Testis (tissue), 2 donors: ENCODE measurements at regions not wholly inside any gene's neighbourhood (a gene's known extent, or its start where the extent isn't known, plus 50 kb on each side); places are given as distances from the start of the nearest gene placed in this dataset.

Source experiments
- DNase-seq: peaks from one replicate; pipeline ENCODE4 v3.0.0-alpha.2; 2019
- H3K27ac ChIP-seq, 2 donors: fragments of 200-600 bp; sonication (generic); one replicate each; pipeline ENCODE4 v1.5.1; 2019
- H3K27me3 ChIP-seq: fragments of 200-600 bp; sonication (generic); one replicate; pipeline ENCODE4 v1.5.1; 2019
- H3K36me3 ChIP-seq: fragments of 200-600 bp; sonication (generic); one replicate; pipeline ENCODE4 v1.5.1; 2017; ENCODE audit warnings: low read depth; ENCODE audit errors: missing control alignments
- H3K4me1 ChIP-seq: fragments of 200-600 bp; sonication (generic); one replicate; pipeline ENCODE4 v1.5.1; 2019
- H3K4me3 ChIP-seq, 2 donors: fragments of 200-600 bp; sonication (generic); one replicate each; pipeline ENCODE4 v1.5.1; 2017 to 2019
- H3K9me3 ChIP-seq: fragments of 200-600 bp; sonication (generic); one replicate; pipeline ENCODE4 v1.5.1; 2017
- POLR2A ChIP-seq: fragments of 450-650 bp; IDR thresholded peaks from one replicate; pipeline ENCODE4 v1.6.1; 2017; ENCODE audit warnings: antibody characterized with exemption, mild to moderate bottlenecking, moderate library complexity
- WGBS, 2 donors: methylation state at CpG; one replicate each; pipeline ENCODE4 v1.1.5; 2018; 5-methylcytosine and 5-hydroxymethylcytosine counted together
- intact Hi-C: fragments of 100-400 bp; cut with DNase I; formaldehyde crosslinking; loops from one replicate; pipeline ENCODE4 v1.15.1; 2023; ENCODE audit warnings: low total_unique reads
- TF ChIP-seq, protein P1 (sequence below), 3 experiments: fragments of 450-650 bp in 2 of 3; fragments of 200-600 bp in 1 of 3; sonication (generic) in 1 of 3; IDR thresholded peaks; one replicate each; pipeline ENCODE4 v1.5.1; 2016 to 2019; ENCODE audit warnings: antibody characterized with exemption in 3 of 3, mild to moderate bottlenecking in 2 of 3, moderate library complexity in 1 of 3

DNA sequence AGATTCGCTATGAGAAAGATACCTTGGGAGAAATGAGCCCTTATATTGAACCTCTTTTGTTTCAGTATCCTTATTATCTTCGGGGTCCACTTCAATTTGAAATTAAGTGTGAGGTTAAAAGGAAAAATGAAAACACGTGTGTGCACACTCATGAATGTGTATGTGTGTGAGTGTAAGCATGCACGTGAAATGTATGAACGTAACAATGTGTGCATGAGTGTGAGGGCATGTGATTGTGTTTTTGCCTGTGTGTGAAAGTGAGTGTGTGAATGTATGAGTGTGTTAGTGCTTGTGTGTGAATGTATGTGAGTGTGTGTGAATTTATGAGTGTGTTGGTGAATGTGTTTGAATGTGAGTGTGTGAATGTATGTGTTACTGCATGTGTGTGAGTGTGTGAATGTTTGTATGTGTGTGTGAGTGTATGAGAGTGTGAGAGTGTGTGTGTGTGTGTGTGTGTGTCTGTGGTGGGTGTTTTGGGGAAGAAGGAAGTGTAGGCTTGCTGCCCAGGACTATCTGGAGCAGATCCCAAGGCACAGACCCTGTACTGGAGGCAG lies 224.0 kb upstream of the CDH13 start:
- Histone ChIP-seq H3K36me3 (no peaks in the 10 kb centered on the region), H3K4me1 (no peaks in the 10 kb centered on the region), H3K9me3 (no peaks in the 10 kb centered on the region), H3K27me3 (no peaks in the 10 kb centered on the region), H3K4me3 (no peak overlapping the region), H3K27ac (no peak overlapping the region)
- intact Hi-C loops = no loop called here
- no peak for DNase-seq
- 85 to 95% methylated on average over 5 of the region's 5 CpGs for WGBS, 2 donors
- TF ChIP-seq POLR2A = no peak
- TF ChIP-seq, protein P1, sequence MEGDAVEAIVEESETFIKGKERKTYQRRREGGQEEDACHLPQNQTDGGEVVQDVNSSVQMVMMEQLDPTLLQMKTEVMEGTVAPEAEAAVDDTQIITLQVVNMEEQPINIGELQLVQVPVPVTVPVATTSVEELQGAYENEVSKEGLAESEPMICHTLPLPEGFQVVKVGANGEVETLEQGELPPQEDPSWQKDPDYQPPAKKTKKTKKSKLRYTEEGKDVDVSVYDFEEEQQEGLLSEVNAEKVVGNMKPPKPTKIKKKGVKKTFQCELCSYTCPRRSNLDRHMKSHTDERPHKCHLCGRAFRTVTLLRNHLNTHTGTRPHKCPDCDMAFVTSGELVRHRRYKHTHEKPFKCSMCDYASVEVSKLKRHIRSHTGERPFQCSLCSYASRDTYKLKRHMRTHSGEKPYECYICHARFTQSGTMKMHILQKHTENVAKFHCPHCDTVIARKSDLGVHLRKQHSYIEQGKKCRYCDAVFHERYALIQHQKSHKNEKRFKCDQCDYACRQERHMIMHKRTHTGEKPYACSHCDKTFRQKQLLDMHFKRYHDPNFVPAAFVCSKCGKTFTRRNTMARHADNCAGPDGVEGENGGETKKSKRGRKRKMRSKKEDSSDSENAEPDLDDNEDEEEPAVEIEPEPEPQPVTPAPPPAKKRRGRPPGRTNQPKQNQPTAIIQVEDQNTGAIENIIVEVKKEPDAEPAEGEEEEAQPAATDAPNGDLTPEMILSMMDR (IDR thresholded peaks at IDR 0.05) = no peak

GRCh38 chr16:82400046-82400445 lies 226.7 kb upstream of the CDH13 start:
- no peak for DNase-seq
- no peaks in the 10 kb centered on the region for H3K27me3 ChIP-seq
- H3K4me3 ChIP-seq = no peak overlapping the region
- TF ChIP-seq POLR2A = no peak
- TF ChIP-seq, protein P1 (IDR thresholded peaks at IDR 0.05) = no peak
- 70% methylated on average over 8 of the region's 8 CpGs for WGBS, 2 donors
- no peak overlapping the region for H3K27ac ChIP-seq
- intact Hi-C loops = no loop called here
- H3K9me3 ChIP-seq = no peaks in the 10 kb centered on the region
- H3K36me3 ChIP-seq = no peaks in the 10 kb centered on the region
- no peaks in the 10 kb centered on the region for H3K4me1 ChIP-seq

- no peaks in the 10 kb centered on the region for H3K36me3 ChIP-seq
- H3K4me1 ChIP-seq = no peaks in the 10 kb centered on the region
- TF ChIP-seq, protein P1 (IDR thresholded peaks at IDR 0.05) = no peak
- no peak for TF ChIP-seq POLR2A
- 95 to 97% methylated on average over 3 of the region's 3 CpGs for WGBS, 2 donors
- H3K4me3 ChIP-seq = no peak overlapping the region
- no peaks in the 10 kb centered on the region for H3K9me3 ChIP-seq
- DNase-seq = no peak
- H3K27me3 ChIP-seq = no peaks in the 10 kb centered on the region
- intact Hi-C loops = no loop called here
- no peak overlapping the region for H3K27ac ChIP-seq
Measured at GRCh38 chr16:82396509-82396908, 226.5 kb upstream of the MPHOSPH6 start.

DNA sequence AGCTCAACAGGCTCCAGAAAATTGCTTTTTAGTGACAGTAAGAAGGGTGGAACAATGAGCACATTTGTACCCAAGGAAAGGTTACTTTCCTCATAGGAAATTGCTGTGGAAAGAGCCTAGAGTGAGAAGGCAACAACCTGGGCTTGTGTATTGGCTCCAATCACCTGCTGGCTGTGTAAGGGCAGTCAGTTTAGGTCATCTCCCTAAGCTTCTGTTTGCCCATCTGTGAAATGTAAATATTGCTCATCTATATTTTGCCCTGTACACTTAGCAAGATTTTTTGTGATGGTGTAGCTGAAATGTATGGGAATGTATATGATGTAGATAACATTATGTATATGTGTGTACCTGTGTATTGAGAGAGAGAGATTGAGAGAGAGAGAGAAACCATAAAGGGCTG lies 225.2 kb upstream of the MPHOSPH6 start:
- no peak for DNase-seq
- intact Hi-C loops = no loop called here
- TF ChIP-seq POLR2A = no peak
- TF ChIP-seq, protein P1 (IDR thresholded peaks at IDR 0.05) = no peak
- Histone ChIP-seq H3K4me3 (no peak overlapping the region), H3K4me1 (no peaks in the 10 kb centered on the region), H3K36me3 (no peaks in the 10 kb centered on the region), H3K9me3 (no peaks in the 10 kb centered on the region), H3K27me3 (no peaks in the 10 kb centered on the region), H3K27ac (no peak overlapping the region)

- no peaks in the 10 kb centered on the region for H3K4me1 ChIP-seq
- intact Hi-C loops = no loop called here
- no peak for TF ChIP-seq POLR2A
- no peak overlapping the region for H3K27ac ChIP-seq
- 73 to 82% methylated on average over 3 of the region's 3 CpGs for WGBS, 2 donors
- no peaks in the 10 kb centered on the region for H3K27me3 ChIP-seq
- H3K4me3 ChIP-seq = no peak overlapping the region
- no peaks in the 10 kb centered on the region for H3K36me3 ChIP-seq
- no peaks in the 10 kb centered on the region for H3K9me3 ChIP-seq
- DNase-seq = no peak
Measured at GRCh38 chr16:82391690-82392089, 221.7 kb upstream of the MPHOSPH6 start.
